SK-N-SH (cell line): ENCODE measurements at regions not wholly inside any gene's neighbourhood (a gene's known extent, or its start where the extent isn't known, plus 50 kb on each side); places are given as distances from the start of the nearest gene placed in this dataset.

Source experiments
- CTCF ChIA-PET: fragments of 300-600, 350-600 bp; formaldehyde crosslinking; extraction: SDS; loops from one replicate; lab custom pipeline; 2021; lab: Yijun Ruan, JAX
- POLR2A ChIA-PET: fragments of 350-600 bp; sonication (Branson Sonifier 250); formaldehyde crosslinking; extraction: SDS; loops from one replicate; lab custom pipeline; 2020; ENCODE audit warnings: antibody characterized with exemption, inconsistent platforms; lab: Yijun Ruan, JAX
- DNase-seq: peaks from one replicate; pipeline ENCODE4 v3.0.0; 2012
- H2AFZ ChIP-seq: fragments of 200-600 bp; sonication (generic); 2 replicates; pipeline ENCODE4 v1.8.1; 2016; ENCODE audit warnings: antibody characterized with exemption, mild to moderate bottlenecking, low read depth
- H3F3A ChIP-seq: fragments of 200-600 bp; sonication (generic); replicated peaks from 2 replicates; pipeline ENCODE3; 2016; ENCODE audit warnings: antibody characterized with exemption, mild to moderate bottlenecking; ENCODE audit not compliant: insufficient read depth
- H3K27ac ChIP-seq, 2 experiments: fragments of 200-500 bp in 1 of 2; fragments of 200-600 bp in 1 of 2; sonication (Bioruptor generic) in 1 of 2; sonication (generic), shearing (Covaris generic) in 1 of 2; 2 replicates each; pipeline versions ENCODE4 v1.5.1 to v1.6.1; 2014 to 2016; ENCODE audit warnings: low read depth in 2 of 2, inconsistent platforms in 1 of 2, low read length in 1 of 2, mild to moderate bottlenecking in 1 of 2, mixed read lengths in 1 of 2
- H3K27me3 ChIP-seq: fragments of 200-600 bp; sonication (generic), shearing (Covaris generic); 2 replicates; pipeline ENCODE4 v1.6.1; 2016; ENCODE audit warnings: mixed run types; ENCODE audit not compliant: insufficient read depth
- H3K36me3 ChIP-seq, 2 experiments: fragments of 200-500 bp in 1 of 2; fragments of 200-600 bp in 1 of 2; sonication (Bioruptor generic) in 1 of 2; sonication (generic) in 1 of 2; replicated peaks in 1 of 2; 2 replicates each; pipeline versions ENCODE3 to v1.5.1; 2014 to 2016; ENCODE audit warnings: low read length in 1 of 2, mild to moderate bottlenecking in 1 of 2; ENCODE audit not compliant: insufficient read depth in 2 of 2, control insufficient read depth in 1 of 2
- H3K4me1 ChIP-seq, 2 experiments: fragments of 200-500 bp in 1 of 2; fragments of 200-600 bp in 1 of 2; sonication (Bioruptor generic) in 1 of 2; sonication (generic), shearing (Covaris generic) in 1 of 2; 2 replicates each; pipeline versions ENCODE4 v1.5.1 to v1.6.1; 2014 to 2016; ENCODE audit warnings: low read depth in 1 of 2, low read length in 1 of 2, mixed run types in 1 of 2; ENCODE audit not compliant: insufficient read depth in 2 of 2, control insufficient read depth in 1 of 2
- H3K4me2 ChIP-seq: fragments of 200-600 bp; sonication (generic), shearing (Covaris generic); 2 replicates; pipeline ENCODE4 v1.6.1; 2017; ENCODE audit warnings: mixed run types
- H3K4me3 ChIP-seq, 2 experiments: fragments of 200-500 bp in 1 of 2; fragments of 200-600 bp in 1 of 2; sonication (Bioruptor generic) in 1 of 2; sonication (generic), shearing (Covaris generic) in 1 of 2; 2 replicates each; pipeline versions ENCODE4 v1.5.1 to v1.8.1; 2014 to 2016; ENCODE audit warnings: low read depth in 2 of 2, inconsistent platforms in 1 of 2, low read length in 1 of 2, mild to moderate bottlenecking in 1 of 2, mixed read lengths in 1 of 2, moderate library complexity in 1 of 2
- H3K79me2 ChIP-seq: fragments of 200-600 bp; sonication (generic); 2 replicates; pipeline ENCODE4 v1.8.1; 2017; ENCODE audit warnings: mild to moderate bottlenecking; ENCODE audit not compliant: insufficient read depth
- H3K9ac ChIP-seq: fragments of 200-600 bp; sonication (generic); 2 replicates; pipeline ENCODE4 v1.6.1; 2017; ENCODE audit warnings: mixed run types
- H3K9me2 ChIP-seq: fragments of 200-600 bp; sonication (generic); 2 replicates; pipeline ENCODE4 v1.6.1; 2017; ENCODE audit warnings: mixed run types
- H3K9me3 ChIP-seq: fragments of 200-600 bp; sonication (generic); 2 replicates; pipeline ENCODE4 v1.6.1; 2017; ENCODE audit warnings: mixed run types, mild to moderate bottlenecking, moderate library complexity
- H4K20me1 ChIP-seq: fragments of 200-600 bp; sonication (generic); 2 replicates; pipeline ENCODE4 v1.6.1; 2017; ENCODE audit warnings: mild to moderate bottlenecking, mixed run types; ENCODE audit not compliant: insufficient read depth
- ELF1 ChIP-seq: IDR thresholded peaks from 2 replicates; pipeline ENCODE4 v1.4.0; 2012
- EP300 ChIP-seq, 2 experiments: IDR thresholded peaks; 2 replicates each; pipeline versions ENCODE4 v1.4.0 to v1.6.1; 2012; ENCODE audit warnings: borderline replicate concordance in 1 of 2, low read depth in 1 of 2, low read length in 1 of 2
- EZH2phosphoT487 ChIP-seq: fragments of 200-600 bp; sonication (generic); IDR thresholded peaks from 2 replicates; pipeline ENCODE4 v1.6.1; 2017; ENCODE audit warnings: low read depth, mixed run types, mild to moderate bottlenecking, antibody characterized with exemption, moderate library complexity, borderline replicate concordance
- FOXJ3 ChIP-seq: sonication (generic); formaldehyde crosslinking; IDR thresholded peaks from 2 replicates; pipeline ENCODE4 v1.5.1; 2020; ENCODE audit warnings: mild to moderate bottlenecking, missing genetic modification reagents
- MXI1 ChIP-seq: IDR thresholded peaks from 2 replicates; pipeline ENCODE4 v1.6.1; 2012; ENCODE audit warnings: mild to moderate bottlenecking, low read depth, low read length, improper control_type of control experiment
- NFIC ChIP-seq: IDR thresholded peaks from 2 replicates; pipeline ENCODE4 v1.4.0; 2012; ENCODE audit warnings: borderline replicate concordance
- POLR2AphosphoS5 ChIP-seq: IDR thresholded peaks from 2 replicates; pipeline ENCODE4 v1.6.1; 2012; ENCODE audit warnings: low read depth, low read length
- RAD21 ChIP-seq: IDR thresholded peaks from 2 replicates; pipeline ENCODE4 v1.6.1; 2012; ENCODE audit warnings: mild to moderate bottlenecking, low read length
- RCOR1 ChIP-seq: fragments of 150-350 bp; IDR thresholded peaks from 2 replicates; pipeline ENCODE4 v1.6.1; 2017; ENCODE audit warnings: antibody characterized with exemption, low read length
- RXRA ChIP-seq: IDR thresholded peaks from 2 replicates; pipeline ENCODE4 v1.4.0; 2012; ENCODE audit warnings: low read depth, mild to moderate bottlenecking, borderline replicate concordance
- SIN3A ChIP-seq: IDR thresholded peaks from 2 replicates; pipeline ENCODE4 v1.6.1; 2012; ENCODE audit warnings: low read depth, mild to moderate bottlenecking, low read length, moderate library complexity, borderline replicate concordance
- SMC3 ChIP-seq: IDR thresholded peaks from 2 replicates; pipeline ENCODE4 v1.6.1; 2012; ENCODE audit warnings: low read depth, low read length, improper control_type of control experiment
- TCF12 ChIP-seq: IDR thresholded peaks from 2 replicates; pipeline ENCODE4 v1.4.0; 2012
- YY1 ChIP-seq: IDR thresholded peaks from 2 replicates; pipeline ENCODE4 v1.4.0; 2012; ENCODE audit warnings: low read depth, mild to moderate bottlenecking
- WGBS: methylation state at CpG from one replicate; pipeline ENCODE4 v1.1.6; 2017; ENCODE audit warnings: low lambda C conversion rate; 5-methylcytosine and 5-hydroxymethylcytosine counted together
- TF ChIP-seq, protein P1 (sequence below): fragments of 200-600 bp; sonication (generic); IDR thresholded peaks from 2 replicates; pipeline ENCODE4 v1.6.1; 2017; ENCODE audit warnings: antibody characterized with exemption, mild to moderate bottlenecking, moderate library complexity
- TF ChIP-seq, protein P2 (sequence below): IDR thresholded peaks from 2 replicates; pipeline ENCODE4 v1.6.1; 2012; ENCODE audit warnings: mild to moderate bottlenecking, low read depth, low read length, moderate library complexity
- TF ChIP-seq, protein P3 (sequence below): fragments of 150-350 bp; IDR thresholded peaks from 2 replicates; pipeline ENCODE4 v1.6.1; 2017; ENCODE audit warnings: antibody characterized with exemption, low read length, low read depth, borderline replicate concordance

DNA sequence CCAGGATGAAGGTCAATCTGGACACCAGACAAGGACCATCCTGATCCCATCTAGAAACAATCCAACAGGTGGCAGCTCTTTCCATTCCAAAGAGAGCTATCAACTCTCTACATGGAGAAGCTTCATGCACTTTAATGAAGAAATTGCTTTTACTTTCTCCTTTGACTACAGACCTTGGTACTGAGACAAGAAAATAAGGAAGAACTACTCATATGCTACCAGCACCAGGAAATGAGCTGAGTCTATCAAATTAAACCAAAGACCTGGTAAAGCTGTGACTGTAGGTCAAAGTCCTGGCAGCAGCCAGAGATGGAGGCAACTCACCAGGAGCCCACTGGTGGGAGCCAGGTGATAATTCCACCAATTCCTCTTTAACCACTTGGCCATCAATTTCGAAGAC, 64.3 kb upstream of the LRRC8B start (continued):
- TF ChIP-seq POLR2AphosphoS5 = no peak
- no peak for TF ChIP-seq RAD21

DNA sequence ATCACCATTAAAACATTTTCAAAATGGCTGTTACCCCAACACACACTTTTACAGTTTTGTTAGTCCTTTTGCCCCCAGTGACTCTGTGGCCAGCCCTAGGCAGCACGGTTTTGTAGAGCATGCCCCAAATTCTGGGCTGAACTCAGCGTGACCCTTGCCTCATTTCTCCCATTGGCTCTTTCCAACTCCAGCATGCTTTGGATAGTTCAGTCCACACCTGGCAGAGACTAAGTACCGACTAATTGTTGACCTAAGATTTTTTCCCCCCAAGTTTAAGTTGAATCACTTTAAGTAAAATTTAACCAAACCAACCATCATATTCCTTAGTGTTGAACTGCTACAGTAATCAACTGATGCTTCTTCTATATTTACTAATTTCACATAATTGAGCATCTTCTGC, 62.4 kb upstream of the LRRC8B start:
- H3K27me3 ChIP-seq = no peaks in the 10 kb centered on the region
- H3F3A ChIP-seq = no peaks in the 10 kb centered on the region
- no peaks in the 10 kb centered on the region for H4K20me1 ChIP-seq
- H3K4me3 ChIP-seq = no peak overlapping the region
- H2AFZ ChIP-seq = no peak overlapping the region
- H3K4me1 ChIP-seq = no peaks in the 10 kb centered on the region
- H3K9me2 ChIP-seq = no peaks in the 10 kb centered on the region
- no peak for TF ChIP-seq FOXJ3
- no peak for TF ChIP-seq TCF12
- TF ChIP-seq NFIC = no peak
- TF ChIP-seq YY1 = no peak
- no peak overlapping the region for H3K27ac ChIP-seq
- ChIA-PET CTCF (no interaction called here), POLR2A (no interaction called here)
- no peak for DNase-seq
- no peak overlapping the region for H3K9ac ChIP-seq
- H3K9me3 ChIP-seq = no peaks in the 10 kb centered on the region
- H3K36me3 ChIP-seq = no peaks in the 10 kb centered on the region
- no peak overlapping the region for H3K4me2 ChIP-seq
- WGBS = 28% methylated on average over 3 of the region's 3 CpGs
- no peaks in the 10 kb centered on the region for H3K79me2 ChIP-seq

DNA sequence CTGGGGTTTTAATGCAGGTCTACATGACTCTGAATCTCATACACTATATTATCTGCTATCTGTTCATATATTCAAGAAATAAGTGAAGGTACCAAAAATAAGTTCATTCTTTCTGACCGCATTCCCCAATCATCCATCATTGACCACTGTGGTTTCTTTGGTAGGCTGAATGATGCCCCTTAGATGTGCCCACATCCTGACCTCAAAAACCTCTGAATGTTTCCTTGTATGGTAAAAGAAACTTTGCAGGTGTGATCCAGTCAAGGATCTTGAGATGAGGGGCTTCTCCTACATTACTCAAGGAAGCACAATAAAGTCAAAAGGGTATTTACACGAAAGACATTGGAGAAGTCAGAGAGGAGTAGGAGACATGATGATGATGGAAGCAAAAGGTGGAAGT, 60.6 kb upstream of the LRRC8B start:
- Histone ChIP-seq H3K9me3 (no peaks in the 10 kb centered on the region), H3K36me3 (no peaks in the 10 kb centered on the region), H4K20me1 (no peaks in the 10 kb centered on the region), H3K9me2 (no peaks in the 10 kb centered on the region), H3F3A (no peaks in the 10 kb centered on the region), H3K27me3 (no peaks in the 10 kb centered on the region), H3K4me2 (no peak overlapping the region), H3K9ac (no peak overlapping the region), H2AFZ (no peak overlapping the region), H3K27ac (no peak overlapping the region), H3K4me1 (no peaks in the 10 kb centered on the region), H3K4me3 (no peak overlapping the region), H3K79me2 (no peaks in the 10 kb centered on the region)
- CTCF ChIA-PET = no interaction called here
- TF ChIP-seq YY1 (no peak), POLR2AphosphoS5 (no peak), ELF1 (no peak), RXRA (no peak), RCOR1 (no peak), EZH2phosphoT487 (no peak), EP300 (IDR thresholded peaks at IDR 0.05; ENCODE audit: borderline replicate concordance in 1 of 2, low read depth in 1 of 2, low read length in 1 of 2) (no peak), RAD21 (no peak), MXI1 (no peak), SIN3A (no peak), SMC3 (no peak)
- TF ChIP-seq, protein P1, sequence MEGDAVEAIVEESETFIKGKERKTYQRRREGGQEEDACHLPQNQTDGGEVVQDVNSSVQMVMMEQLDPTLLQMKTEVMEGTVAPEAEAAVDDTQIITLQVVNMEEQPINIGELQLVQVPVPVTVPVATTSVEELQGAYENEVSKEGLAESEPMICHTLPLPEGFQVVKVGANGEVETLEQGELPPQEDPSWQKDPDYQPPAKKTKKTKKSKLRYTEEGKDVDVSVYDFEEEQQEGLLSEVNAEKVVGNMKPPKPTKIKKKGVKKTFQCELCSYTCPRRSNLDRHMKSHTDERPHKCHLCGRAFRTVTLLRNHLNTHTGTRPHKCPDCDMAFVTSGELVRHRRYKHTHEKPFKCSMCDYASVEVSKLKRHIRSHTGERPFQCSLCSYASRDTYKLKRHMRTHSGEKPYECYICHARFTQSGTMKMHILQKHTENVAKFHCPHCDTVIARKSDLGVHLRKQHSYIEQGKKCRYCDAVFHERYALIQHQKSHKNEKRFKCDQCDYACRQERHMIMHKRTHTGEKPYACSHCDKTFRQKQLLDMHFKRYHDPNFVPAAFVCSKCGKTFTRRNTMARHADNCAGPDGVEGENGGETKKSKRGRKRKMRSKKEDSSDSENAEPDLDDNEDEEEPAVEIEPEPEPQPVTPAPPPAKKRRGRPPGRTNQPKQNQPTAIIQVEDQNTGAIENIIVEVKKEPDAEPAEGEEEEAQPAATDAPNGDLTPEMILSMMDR = no peak
- TF ChIP-seq, protein P2, sequence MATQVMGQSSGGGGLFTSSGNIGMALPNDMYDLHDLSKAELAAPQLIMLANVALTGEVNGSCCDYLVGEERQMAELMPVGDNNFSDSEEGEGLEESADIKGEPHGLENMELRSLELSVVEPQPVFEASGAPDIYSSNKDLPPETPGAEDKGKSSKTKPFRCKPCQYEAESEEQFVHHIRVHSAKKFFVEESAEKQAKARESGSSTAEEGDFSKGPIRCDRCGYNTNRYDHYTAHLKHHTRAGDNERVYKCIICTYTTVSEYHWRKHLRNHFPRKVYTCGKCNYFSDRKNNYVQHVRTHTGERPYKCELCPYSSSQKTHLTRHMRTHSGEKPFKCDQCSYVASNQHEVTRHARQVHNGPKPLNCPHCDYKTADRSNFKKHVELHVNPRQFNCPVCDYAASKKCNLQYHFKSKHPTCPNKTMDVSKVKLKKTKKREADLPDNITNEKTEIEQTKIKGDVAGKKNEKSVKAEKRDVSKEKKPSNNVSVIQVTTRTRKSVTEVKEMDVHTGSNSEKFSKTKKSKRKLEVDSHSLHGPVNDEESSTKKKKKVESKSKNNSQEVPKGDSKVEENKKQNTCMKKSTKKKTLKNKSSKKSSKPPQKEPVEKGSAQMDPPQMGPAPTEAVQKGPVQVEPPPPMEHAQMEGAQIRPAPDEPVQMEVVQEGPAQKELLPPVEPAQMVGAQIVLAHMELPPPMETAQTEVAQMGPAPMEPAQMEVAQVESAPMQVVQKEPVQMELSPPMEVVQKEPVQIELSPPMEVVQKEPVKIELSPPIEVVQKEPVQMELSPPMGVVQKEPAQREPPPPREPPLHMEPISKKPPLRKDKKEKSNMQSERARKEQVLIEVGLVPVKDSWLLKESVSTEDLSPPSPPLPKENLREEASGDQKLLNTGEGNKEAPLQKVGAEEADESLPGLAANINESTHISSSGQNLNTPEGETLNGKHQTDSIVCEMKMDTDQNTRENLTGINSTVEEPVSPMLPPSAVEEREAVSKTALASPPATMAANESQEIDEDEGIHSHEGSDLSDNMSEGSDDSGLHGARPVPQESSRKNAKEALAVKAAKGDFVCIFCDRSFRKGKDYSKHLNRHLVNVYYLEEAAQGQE = no peak
- TF ChIP-seq, protein P3, sequence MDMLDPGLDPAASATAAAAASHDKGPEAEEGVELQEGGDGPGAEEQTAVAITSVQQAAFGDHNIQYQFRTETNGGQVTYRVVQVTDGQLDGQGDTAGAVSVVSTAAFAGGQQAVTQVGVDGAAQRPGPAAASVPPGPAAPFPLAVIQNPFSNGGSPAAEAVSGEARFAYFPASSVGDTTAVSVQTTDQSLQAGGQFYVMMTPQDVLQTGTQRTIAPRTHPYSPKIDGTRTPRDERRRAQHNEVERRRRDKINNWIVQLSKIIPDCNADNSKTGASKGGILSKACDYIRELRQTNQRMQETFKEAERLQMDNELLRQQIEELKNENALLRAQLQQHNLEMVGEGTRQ = no peak
- 44% methylated on average over 2 of the region's 2 CpGs for WGBS
- POLR2A ChIA-PET = interaction anchor here (0.6 kb wide), 1 partner anchor 480 kb away, joined by 4 read pairs; no protein-coding TSS in a partner anchor
- DNase-seq = no peak
